ENCODE measurements at regions not wholly inside any gene's neighbourhood (a gene's known extent, or its start where the extent isn't known, plus 50 kb on each side); places are given as distances from the start of the nearest gene placed in this dataset.

DNA sequence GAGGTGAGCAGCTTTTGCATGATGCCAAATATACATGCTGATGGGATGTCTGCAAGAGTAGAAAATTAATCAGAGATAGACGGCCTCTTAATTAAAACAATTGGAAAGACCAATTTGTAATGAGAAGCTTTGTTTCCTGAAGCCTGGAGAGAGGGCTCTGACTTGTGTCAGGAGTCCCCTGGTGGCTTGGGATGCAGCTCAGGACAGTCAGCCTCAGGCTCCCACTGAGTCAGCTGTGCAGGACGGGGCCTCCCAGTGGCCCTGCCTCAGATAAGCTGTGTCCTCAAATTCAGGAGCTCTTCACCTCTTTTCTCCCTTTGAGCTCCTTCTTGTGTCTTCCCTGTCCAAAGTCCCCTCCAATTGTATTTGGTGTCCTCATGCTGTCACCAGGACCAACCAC, 438.9 kb upstream of the PODXL start:
- TF ChIP-seq EZH2 (IDR thresholded peaks at IDR 0.05; ENCODE audit: borderline replicate concordance, low read depth, low read length) (no peak), JUNB (CRISPR knock-in tag; conservative IDR thresholded peaks at IDR 0.05) (no peak)
- TF ChIP-seq, protein P1, sequence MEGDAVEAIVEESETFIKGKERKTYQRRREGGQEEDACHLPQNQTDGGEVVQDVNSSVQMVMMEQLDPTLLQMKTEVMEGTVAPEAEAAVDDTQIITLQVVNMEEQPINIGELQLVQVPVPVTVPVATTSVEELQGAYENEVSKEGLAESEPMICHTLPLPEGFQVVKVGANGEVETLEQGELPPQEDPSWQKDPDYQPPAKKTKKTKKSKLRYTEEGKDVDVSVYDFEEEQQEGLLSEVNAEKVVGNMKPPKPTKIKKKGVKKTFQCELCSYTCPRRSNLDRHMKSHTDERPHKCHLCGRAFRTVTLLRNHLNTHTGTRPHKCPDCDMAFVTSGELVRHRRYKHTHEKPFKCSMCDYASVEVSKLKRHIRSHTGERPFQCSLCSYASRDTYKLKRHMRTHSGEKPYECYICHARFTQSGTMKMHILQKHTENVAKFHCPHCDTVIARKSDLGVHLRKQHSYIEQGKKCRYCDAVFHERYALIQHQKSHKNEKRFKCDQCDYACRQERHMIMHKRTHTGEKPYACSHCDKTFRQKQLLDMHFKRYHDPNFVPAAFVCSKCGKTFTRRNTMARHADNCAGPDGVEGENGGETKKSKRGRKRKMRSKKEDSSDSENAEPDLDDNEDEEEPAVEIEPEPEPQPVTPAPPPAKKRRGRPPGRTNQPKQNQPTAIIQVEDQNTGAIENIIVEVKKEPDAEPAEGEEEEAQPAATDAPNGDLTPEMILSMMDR (IDR thresholded peaks at IDR 0.05 in 2 of 3, conservative IDR thresholded peaks at IDR 0.05 in 1 of 3; ENCODE audit: insufficient read depth in 2 of 3, low read depth in 1 of 3, low read length in 3 of 3) = no peak
- TF ChIP-seq, protein P2, sequence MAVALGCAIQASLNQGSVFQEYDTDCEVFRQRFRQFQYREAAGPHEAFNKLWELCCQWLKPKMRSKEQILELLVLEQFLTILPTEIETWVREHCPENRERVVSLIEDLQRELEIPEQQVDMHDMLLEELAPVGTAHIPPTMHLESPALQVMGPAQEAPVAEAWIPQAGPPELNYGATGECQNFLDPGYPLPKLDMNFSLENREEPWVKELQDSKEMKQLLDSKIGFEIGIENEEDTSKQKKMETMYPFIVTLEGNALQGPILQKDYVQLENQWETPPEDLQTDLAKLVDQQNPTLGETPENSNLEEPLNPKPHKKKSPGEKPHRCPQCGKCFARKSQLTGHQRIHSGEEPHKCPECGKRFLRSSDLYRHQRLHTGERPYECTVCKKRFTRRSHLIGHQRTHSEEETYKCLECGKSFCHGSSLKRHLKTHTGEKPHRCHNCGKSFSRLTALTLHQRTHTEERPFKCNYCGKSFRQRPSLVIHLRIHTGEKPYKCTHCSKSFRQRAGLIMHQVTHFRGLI (CRISPR knock-in tag; IDR thresholded peaks at IDR 0.05) = no peak
